ENCODE measurements at regions not wholly inside any gene's neighbourhood (a gene's known extent, or its start where the extent isn't known, plus 50 kb on each side); places are given as distances from the start of the nearest gene placed in this dataset.
"Not testable (repeated sequence)": the region's sequence is repeated elsewhere in the genome, so short reads cannot be mapped to it uniquely, and the experiment has no call there.

DNA sequence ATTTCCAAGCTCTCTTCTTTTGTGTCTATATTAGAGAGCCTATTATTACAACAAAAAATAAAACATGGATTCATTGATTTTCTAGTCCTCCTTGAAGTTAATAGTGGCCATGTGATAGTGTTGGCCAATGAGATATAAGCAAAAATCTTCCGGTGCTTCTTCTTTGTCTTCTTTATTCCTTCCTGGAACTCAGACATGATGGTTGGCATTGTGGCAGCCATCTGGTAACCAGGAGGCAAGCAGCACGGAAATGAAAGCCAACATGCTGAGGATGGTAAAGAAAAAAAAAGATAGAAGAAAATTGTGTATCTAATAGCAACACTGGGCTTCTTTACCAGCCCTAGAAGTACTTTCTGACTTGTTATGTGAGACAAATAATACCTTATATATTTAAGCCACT, 50.8 kb upstream of the SEL1L start:
- no peak for TF ChIP-seq JUND (IDR thresholded peaks at IDR 0.05; ENCODE audit: low read depth)
- no peak for DNase-seq (ENCODE audit: low read depth in 1 of 2, low spot score in 1 of 2)
- in situ Hi-C loops (cut with HindIII; ENCODE audit: low pct_unique_long_range_greater_than_20kb, low sequenced_read_pairs): no loop called here

DNA sequence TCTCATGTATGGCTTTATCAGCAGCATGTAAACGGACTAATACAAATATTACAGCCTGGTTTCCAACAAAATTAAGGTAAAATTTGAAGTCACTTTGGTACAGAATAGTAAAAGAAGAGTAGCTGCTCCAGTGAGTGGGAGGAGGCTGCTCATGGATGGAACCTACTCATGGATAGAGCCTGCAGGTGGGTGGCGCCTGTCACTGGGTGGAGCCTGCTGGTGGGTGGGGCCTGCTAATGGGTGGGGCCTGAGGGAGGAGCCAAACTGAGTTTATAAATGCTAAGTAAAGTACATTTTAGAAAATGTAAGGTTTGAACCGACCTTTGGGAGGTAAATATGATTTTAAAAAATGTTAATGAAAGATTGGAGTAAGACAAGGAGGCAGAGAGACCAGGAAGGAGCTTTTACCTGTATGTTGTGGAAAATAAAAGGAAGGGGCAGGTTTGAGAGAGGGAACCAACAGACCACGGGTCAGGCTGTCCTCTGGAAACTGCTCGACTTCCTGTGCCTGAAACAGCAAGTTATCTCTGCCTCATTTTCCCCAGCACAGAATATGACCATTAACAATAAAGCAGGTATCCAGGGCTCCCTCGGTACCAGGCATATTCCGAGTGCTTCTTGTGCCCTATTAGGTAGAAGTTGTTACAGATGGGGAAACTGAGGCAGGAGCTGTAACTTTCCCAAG, 55.9 kb upstream of the SEL1L start:
- in situ Hi-C loops (cut with HindIII; ENCODE audit: low pct_unique_long_range_greater_than_20kb, low sequenced_read_pairs): no loop called here
- no peak for TF ChIP-seq JUND (IDR thresholded peaks at IDR 0.05; ENCODE audit: low read depth)
- peak in 1 of 2 experiments; percentile 42 for DNase-seq (ENCODE audit: low read depth in 1 of 2, low spot score in 1 of 2)

DNA sequence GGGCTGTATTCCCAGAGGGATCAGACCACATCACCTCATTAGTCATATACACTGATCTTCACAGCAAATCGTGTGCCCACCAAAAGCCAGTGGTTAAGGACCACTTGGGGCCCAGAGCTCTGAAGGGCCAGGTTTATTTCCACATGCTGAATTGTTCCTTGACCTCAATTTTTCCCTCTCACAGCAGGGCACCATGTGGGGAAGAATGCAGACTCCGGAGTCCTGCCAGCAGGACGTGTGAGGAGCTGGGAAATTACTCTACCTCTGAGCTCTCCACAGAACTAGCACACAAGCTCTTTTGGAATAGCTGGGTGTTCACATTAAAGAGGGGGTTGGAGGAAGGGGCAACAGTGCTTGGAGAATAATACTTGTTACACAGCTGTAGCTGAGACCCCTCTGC, 57.6 kb upstream of the SEL1L start:
- in situ Hi-C loops (cut with HindIII; ENCODE audit: low pct_unique_long_range_greater_than_20kb, low sequenced_read_pairs): no loop called here
- DNase-seq (ENCODE audit: low read depth in 1 of 2, low spot score in 1 of 2): no peak
- no peak for TF ChIP-seq JUND (IDR thresholded peaks at IDR 0.05; ENCODE audit: low read depth)

DNA sequence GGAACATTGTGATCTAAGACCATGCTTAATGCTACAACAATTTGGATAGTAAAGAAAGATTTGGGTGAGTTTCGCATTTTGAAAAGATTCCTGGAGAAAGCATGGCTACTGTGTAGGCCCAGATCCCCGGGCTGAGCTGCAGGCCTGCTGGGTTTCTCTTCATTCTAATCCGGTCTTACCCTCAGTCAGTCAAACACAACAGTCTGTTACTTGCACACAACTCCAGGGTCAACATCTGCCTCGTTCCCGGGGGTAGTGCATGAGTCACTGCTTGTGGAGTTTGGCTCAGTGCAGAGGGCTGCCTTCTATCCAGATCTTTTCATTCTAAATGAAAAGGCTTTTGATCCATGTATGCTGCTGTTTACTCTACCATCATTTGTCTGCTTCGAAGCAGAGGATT, 60.4 kb upstream of the SEL1L start:
- no peak for DNase-seq (ENCODE audit: low read depth in 1 of 2, low spot score in 1 of 2)
- TF ChIP-seq JUND (IDR thresholded peaks at IDR 0.05; ENCODE audit: low read depth): no peak
- in situ Hi-C loops (cut with HindIII; ENCODE audit: low pct_unique_long_range_greater_than_20kb, low sequenced_read_pairs): no loop called here

DNA sequence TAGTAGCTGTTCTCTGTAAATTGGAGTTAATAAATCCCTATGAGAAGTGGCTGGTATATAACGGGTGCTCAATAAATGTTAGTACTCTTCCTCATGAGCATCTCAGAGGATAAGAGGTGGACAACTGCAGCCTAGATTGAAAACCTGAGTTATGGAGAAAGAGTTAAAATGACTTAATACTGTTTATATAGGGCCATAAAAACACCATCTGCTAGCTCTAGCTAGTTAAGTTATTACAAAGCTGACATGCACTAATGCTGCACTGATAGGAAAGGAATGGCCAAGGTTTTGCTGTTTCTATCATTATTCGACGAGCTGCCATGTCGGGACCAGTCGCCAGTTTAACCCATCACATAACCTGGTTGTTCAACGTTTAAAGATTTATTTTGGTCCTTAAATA, 72.0 kb upstream of the SEL1L start:
- in situ Hi-C loops (cut with HindIII; ENCODE audit: low pct_unique_long_range_greater_than_20kb, low sequenced_read_pairs): no loop called here
- no peak for TF ChIP-seq JUND (IDR thresholded peaks at IDR 0.05; ENCODE audit: low read depth)
- no peak for DNase-seq (ENCODE audit: low read depth in 1 of 2, low spot score in 1 of 2)

DNA sequence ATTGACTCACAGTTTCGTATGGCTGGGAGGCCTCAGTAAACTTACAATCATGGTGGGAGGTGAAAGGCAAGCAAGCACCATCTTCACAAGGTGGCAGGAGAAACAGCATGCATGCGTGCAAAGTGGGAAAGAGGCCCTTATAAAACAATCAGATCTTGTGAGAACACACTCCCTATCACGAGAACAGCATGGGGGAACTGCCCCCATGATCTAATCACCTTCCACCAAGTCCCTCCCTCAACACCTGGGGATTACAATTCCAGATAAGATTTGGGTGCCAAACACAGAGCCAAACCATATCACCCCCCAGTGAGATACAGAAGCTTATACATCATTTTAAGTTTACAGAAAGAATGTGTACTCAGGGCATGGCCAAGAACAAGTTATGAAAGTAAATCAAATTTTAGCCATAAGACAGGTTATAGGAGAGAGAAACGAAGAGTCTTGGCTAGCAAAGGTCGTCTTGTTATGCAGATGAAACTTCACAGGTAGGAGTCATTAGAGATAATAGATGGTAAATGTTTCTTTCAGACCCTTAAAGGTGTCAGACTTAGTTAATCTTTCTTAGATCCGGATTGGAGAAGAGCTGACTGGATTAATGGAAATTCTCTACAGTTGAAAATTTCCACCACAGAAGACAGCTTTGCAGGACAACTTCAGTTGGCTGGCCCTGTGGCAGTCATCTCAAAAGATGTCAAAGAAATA, 79.8 kb upstream of the SEL1L start:
- no peak for TF ChIP-seq JUND (IDR thresholded peaks at IDR 0.05; ENCODE audit: low read depth)
- no peak for DNase-seq (ENCODE audit: low read depth in 1 of 2, low spot score in 1 of 2)
- in situ Hi-C loops (cut with HindIII; ENCODE audit: low pct_unique_long_range_greater_than_20kb, low sequenced_read_pairs): no loop called here

DNA sequence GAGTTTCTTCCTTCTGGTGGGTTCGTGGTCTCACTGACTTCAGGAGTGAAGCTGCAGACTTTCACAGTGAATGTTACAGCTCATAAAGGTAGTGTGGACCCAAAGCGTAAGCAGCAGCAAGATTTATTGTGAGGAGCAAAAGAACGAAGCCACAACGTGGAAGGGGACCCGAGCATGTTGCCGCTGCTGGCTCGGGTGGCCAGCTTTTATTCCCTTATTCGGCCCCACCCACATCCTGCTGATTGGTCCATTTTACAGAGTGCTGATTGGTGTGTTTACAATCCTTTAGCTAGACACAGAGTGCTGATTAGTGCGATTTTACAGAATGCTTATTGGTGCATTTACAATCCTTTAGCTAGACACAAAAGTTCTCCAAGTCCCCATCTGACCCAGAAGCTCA, 80.6 kb upstream of the SEL1L start:
- DNase-seq (ENCODE audit: low read depth in 1 of 2, low spot score in 1 of 2); in situ Hi-C loops (cut with HindIII; ENCODE audit: low pct_unique_long_range_greater_than_20kb, low sequenced_read_pairs): not testable (repeated sequence)

DNA sequence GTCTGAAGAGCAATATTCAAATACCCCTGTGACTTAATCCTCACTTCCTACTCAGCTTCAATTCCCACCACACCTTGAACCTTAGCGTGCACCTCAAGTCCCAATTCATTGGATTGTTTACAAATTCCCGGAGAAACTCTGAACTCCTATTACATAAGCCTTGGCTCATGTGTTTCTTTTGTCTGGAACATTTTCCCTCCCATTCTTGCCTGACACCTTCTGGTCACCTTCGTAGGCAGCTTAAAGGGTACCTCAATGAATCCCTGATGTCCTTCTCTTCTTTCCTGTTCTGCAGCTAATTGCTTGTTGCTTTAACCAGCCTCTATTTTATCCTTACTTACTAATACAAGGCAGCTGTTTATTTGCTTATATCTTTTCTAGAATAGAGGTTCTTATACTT, 85.0 kb upstream of the SEL1L start:
- peak in 1 of 2 experiments; percentile 30 for DNase-seq (ENCODE audit: low read depth in 1 of 2, low spot score in 1 of 2)
- in situ Hi-C loops (cut with HindIII; ENCODE audit: low pct_unique_long_range_greater_than_20kb, low sequenced_read_pairs): no loop called here
- TF ChIP-seq JUND (IDR thresholded peaks at IDR 0.05; ENCODE audit: low read depth): no peak

DNA sequence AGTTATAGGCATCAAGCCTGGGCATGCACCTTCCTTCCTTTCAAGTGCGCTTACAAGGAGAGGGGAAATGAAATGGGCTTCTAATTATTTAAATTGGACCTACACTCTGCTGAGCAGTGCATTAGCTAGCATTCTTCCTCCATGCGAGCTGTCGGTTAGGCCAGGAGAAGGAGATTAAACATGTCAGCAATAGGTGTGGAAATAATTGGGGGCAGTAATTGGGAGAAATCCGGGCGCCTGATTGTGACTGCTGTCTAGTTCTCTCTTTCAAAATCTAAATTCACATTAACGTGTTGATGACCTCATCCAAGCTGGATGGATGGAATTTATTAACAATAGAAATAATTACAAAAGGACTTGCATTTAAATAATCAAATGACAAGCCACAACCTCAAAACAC, 86.2 kb upstream of the SEL1L start:
- no peak for TF ChIP-seq JUND (IDR thresholded peaks at IDR 0.05; ENCODE audit: low read depth)
- in situ Hi-C loops (cut with HindIII; ENCODE audit: low pct_unique_long_range_greater_than_20kb, low sequenced_read_pairs): no loop called here
- DNase-seq (ENCODE audit: low read depth in 1 of 2, low spot score in 1 of 2): no peak

DNA sequence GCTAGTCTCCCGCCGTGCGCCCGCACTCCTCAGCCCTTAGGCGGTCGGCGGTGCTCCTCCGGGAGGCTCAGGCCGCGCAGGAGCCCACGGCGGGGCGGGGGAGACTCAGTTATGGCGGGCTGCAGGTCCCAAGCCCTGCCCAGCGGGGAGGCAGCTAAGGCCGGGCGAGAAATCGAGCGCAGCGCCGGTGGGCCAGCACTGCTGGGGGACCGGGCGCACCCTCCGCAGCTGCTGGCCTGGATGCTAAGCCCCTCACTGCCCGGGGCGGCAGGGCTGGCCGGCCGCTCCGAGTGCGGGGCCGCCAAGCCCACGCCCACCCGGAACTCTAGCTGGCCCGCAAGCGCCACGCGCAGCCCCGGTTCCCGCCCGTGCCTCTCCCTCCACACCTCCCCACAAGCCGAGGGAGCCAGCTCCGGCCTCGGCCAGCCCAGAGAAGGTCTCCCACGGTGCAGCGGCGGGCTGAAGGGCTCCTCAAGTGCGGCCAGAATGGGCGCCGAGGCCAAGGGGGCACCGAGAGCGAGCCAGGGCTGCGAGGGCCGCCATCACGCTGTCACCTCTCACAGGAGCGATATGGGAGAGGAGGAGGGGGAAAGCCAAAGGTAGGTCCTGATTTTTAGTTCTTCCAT, 90.2 kb upstream of the SEL1L start:
- in situ Hi-C loops (cut with HindIII; ENCODE audit: low pct_unique_long_range_greater_than_20kb, low sequenced_read_pairs); DNase-seq (ENCODE audit: low read depth in 1 of 2, low spot score in 1 of 2): not testable (repeated sequence)

DNA sequence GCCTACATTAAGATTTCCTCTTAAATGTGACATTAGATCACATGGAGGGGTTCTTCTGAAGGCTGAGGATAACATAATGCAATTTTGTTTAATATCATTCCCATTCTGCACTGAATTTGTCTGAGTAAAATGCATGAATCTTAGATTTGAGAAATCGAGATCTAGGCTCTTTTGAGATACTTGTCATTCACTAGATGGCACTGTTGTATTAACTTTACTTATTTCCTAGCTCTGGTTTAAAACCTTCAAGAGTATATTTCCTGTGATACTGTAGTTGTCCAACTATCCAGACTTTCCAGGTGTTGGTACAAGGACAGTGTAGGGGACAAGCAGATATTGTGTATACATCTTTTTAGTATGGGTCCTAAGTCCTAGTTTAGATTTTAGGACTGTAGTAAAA, 91.7 kb upstream of the SEL1L start:
- peak; percentile 42 to 72 for DNase-seq (ENCODE audit: low read depth in 1 of 2, low spot score in 1 of 2)
- in situ Hi-C loops (cut with HindIII; ENCODE audit: low pct_unique_long_range_greater_than_20kb, low sequenced_read_pairs): no loop called here
- no peak for TF ChIP-seq JUND (IDR thresholded peaks at IDR 0.05; ENCODE audit: low read depth)

DNA sequence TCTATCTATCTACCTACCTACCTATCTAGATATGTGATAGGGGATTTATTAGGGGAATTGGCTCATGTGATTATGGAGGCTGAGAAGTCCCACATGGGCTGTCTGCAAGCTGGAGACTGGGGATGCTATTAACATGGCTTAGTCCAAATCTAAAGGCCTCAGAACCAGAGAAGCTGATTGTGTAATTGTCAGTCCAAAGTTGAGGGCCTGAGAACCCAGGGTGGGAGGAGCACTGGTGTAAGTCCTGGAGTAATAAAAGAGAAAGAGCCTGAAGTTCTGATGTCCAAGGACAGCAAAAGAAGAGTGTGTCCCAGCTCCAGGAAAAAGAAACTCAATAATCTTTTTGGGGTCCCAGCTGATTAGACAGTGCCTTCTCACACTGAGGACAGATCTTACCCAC, 98.5 kb upstream of the SEL1L start:
- TF ChIP-seq JUND (IDR thresholded peaks at IDR 0.05; ENCODE audit: low read depth): no peak
- DNase-seq (ENCODE audit: low read depth in 1 of 2, low spot score in 1 of 2): no peak
- in situ Hi-C loops (cut with HindIII; ENCODE audit: low pct_unique_long_range_greater_than_20kb, low sequenced_read_pairs): no loop called here

DNA sequence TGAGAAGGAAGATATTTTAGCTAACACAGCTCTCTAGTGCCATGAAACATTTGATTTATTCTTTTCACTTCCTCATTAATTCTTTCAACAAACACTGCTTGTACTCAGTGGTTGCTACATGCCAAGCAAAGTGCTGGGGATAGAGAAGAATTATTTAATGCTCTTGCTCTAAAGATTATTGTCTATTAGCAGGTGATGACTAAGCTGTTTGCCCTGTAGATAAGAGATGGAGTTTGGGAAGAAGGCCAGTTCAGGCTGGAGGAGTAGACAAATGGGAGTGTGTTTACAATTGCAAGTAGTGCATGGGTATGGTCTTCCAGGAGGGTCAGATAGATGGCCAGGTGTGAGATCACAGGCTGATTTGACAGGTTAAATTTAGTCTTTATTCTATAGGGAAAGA, 99.8 kb upstream of the SEL1L start:
- in situ Hi-C loops (cut with HindIII; ENCODE audit: low pct_unique_long_range_greater_than_20kb, low sequenced_read_pairs): no loop called here
- no peak for DNase-seq (ENCODE audit: low read depth in 1 of 2, low spot score in 1 of 2)
- no peak for TF ChIP-seq JUND (IDR thresholded peaks at IDR 0.05; ENCODE audit: low read depth)

All from T47D (cell line).